NCI-H446 treated with DMSO at 0.1 percent for 48 hours (cell line): ENCODE measurements at regions not wholly inside any gene's neighbourhood (a gene's known extent, or its start where the extent isn't known, plus 50 kb on each side); places are given as distances from the start of the nearest gene placed in this dataset.
"Not testable (repeated sequence)": the region's sequence is repeated elsewhere in the genome, so short reads cannot be mapped to it uniquely, and the experiment has no call there.

Source experiments
- DNase-seq: peaks from one replicate; lab custom pipeline; 2025; lab: John Stamatoyannopoulos, UW

- DNase-seq: no peak
Observed at GRCh38 chrY:14351590-14351989, 172.7 kb upstream of the NLGN4Y start.

- DNase-seq: no peak
Observed at GRCh38 chrY:14356154-14356553, 168.2 kb upstream of the NLGN4Y start.

- no peak for DNase-seq
Observed at GRCh38 chrY:14360748-14361500, 163.4 kb upstream of the NLGN4Y start.

GRCh38 chrY:14373608-14374007 lies 150.7 kb upstream of the NLGN4Y start:
- peak; percentile 0 for DNase-seq

- no peak for DNase-seq
Observed at GRCh38 chrY:14378217-14378616, 146.1 kb upstream of the NLGN4Y start.

- DNase-seq: not testable (repeated sequence)
Observed at GRCh38 chrY:14410549-14411030, 113.7 kb upstream of the NLGN4Y start.

GRCh38 chrY:14411334-14411733 lies 113.0 kb upstream of the NLGN4Y start:
- no peak for DNase-seq

GRCh38 chrY:14436546-14436945 lies 87.8 kb upstream of the NLGN4Y start:
- DNase-seq: no peak

GRCh38 chrY:14437626-14438025 lies 86.7 kb upstream of the NLGN4Y start:
- no peak for DNase-seq

- no peak for DNase-seq
Observed at GRCh38 chrY:14438395-14438794, 85.9 kb upstream of the NLGN4Y start.

GRCh38 chrY:14444550-14444949 lies 79.8 kb upstream of the NLGN4Y start:
- DNase-seq: no peak

- DNase-seq: no peak
Observed at GRCh38 chrY:14468151-14468683, 56.1 kb upstream of the NLGN4Y start.

- no peak for DNase-seq
Observed at GRCh38 chrY:14472421-14472820, 51.9 kb upstream of the NLGN4Y start.

GRCh38 chrY:14473320-14473719 lies 51.0 kb upstream of the NLGN4Y start:
- DNase-seq: no peak
